K562 (cell line): ENCODE measurements at regions not wholly inside any gene's neighbourhood (a gene's known extent, or its start where the extent isn't known, plus 50 kb on each side); places are given as distances from the start of the nearest gene placed in this dataset.

Experiments used
- ATAC-seq: fragments of 200-7000 bp; cut with Tn5 transposase; 3 replicates; pipeline ENCODE4 v1.9.1; 2020; ENCODE audit warnings: moderate library complexity
- BruUV-seq: library from RNA; stranded (reverse); fragments of 400-500 nt; replicated peaks from 2 replicates; lab custom pipeline; 2021; lab: Mats Ljungman, UMichigan
- CTCF ChIA-PET: fragments of 300-600 bp; formaldehyde crosslinking; extraction: SDS; loops from one replicate; lab custom pipeline; 2021; ENCODE audit warnings: low intra/inter-chr PET ratio; lab: Yijun Ruan, JAX
- POLR2A ChIA-PET: fragments of 300-600, 350-650 bp; sonication (Branson Sonifier 250); formaldehyde crosslinking; extraction: SDS; loops from one replicate; lab custom pipeline; 2021; ENCODE audit warnings: antibody characterized with exemption, inconsistent platforms; lab: Yijun Ruan, JAX
- DNase-seq, 4 experiments: peaks; one replicate each; pipeline versions ENCODE4 v3.0.0 to v3.0.0-alpha.2; 2011 to 2018; ENCODE audit warnings: low spot score in 3 of 4, mixed read lengths in 3 of 4; ENCODE audit errors: extremely low read depth in 1 of 4
- FAIRE-seq: peaks from 2 replicates; lab custom pipeline; 2011; peaks lifted over from hg19 to GRCh38; lab: Jason Lieb, UNC
- H2AFZ ChIP-seq: 2 replicates; pipeline ENCODE4 v1.6.0; 2011; ENCODE audit warnings: low read depth, low read length, control low read depth, inconsistent platforms
- H3K27ac ChIP-seq: fragments of 200-600 bp; 3 replicates; pipeline ENCODE4 v1.8.0; 2011; ENCODE audit warnings: low read depth, mild to moderate bottlenecking, control low read depth, inconsistent platforms, low read length, moderate library complexity, mixed read lengths; ENCODE audit errors: extremely low read depth
- H3K27me3 ChIP-seq, 2 experiments: fragments of 300-600 bp in 1 of 2; 2 replicates in 1 of 2; 3 replicates in 1 of 2; pipeline versions ENCODE4 v1.6.0 to v1.8.0; 2011; ENCODE audit warnings: inconsistent platforms in 2 of 2, low read length in 2 of 2, mild to moderate bottlenecking in 1 of 2, mixed read lengths in 1 of 2, moderate library complexity in 1 of 2; ENCODE audit not compliant: control insufficient read depth in 2 of 2, insufficient read depth in 2 of 2
- H3K36me3 ChIP-seq: fragments of 300-600 bp; 3 replicates; pipeline ENCODE4 v1.8.0; 2011; ENCODE audit warnings: mild to moderate bottlenecking, low read length, inconsistent platforms; ENCODE audit not compliant: control insufficient read depth, insufficient read depth
- H3K4me1 ChIP-seq, 2 experiments: fragments of 200-600 bp in 1 of 2; replicated peaks in 1 of 2; 2 replicates in 1 of 2; 3 replicates in 1 of 2; pipeline versions ENCODE4 v1.5.1 to v1.8.0; 2011; ENCODE audit warnings: inconsistent platforms in 2 of 2, low read length in 2 of 2, mild to moderate bottlenecking in 1 of 2, mixed read lengths in 1 of 2, moderate library complexity in 1 of 2; ENCODE audit not compliant: control insufficient read depth in 2 of 2, insufficient read depth in 2 of 2
- H3K4me2 ChIP-seq: 2 replicates; pipeline ENCODE4 v1.6.1; 2011; ENCODE audit warnings: low read length, control low read depth, inconsistent platforms, mixed read lengths; ENCODE audit not compliant: insufficient read depth
- H3K4me3 ChIP-seq: fragments of 200-600 bp; sonication (generic), shearing (Covaris generic); 2 replicates; pipeline ENCODE4 v1.5.1; 2016; ENCODE audit warnings: control low read depth, inconsistent platforms
- H3K79me2 ChIP-seq: fragments of 200-600 bp; 3 replicates; pipeline ENCODE4 v1.8.0; 2011; ENCODE audit warnings: low read length, inconsistent platforms; ENCODE audit not compliant: control insufficient read depth, insufficient read depth
- H3K9ac ChIP-seq, 2 experiments: 2 replicates each; pipeline versions ENCODE4 v1.6.0 to v1.6.1; 2011; ENCODE audit warnings: low read depth in 2 of 2, low read length in 2 of 2, control low read depth in 1 of 2, inconsistent platforms in 1 of 2, mild to moderate bottlenecking in 1 of 2, mixed read lengths in 1 of 2; ENCODE audit not compliant: insufficient read depth in 1 of 2
- H3K9me1 ChIP-seq: one replicate; pipeline ENCODE4 v1.6.0; 2011; ENCODE audit warnings: inconsistent platforms, mild to moderate bottlenecking, low read length, moderate library complexity; ENCODE audit not compliant: control insufficient read depth, insufficient read depth
- H3K9me3 ChIP-seq: replicated peaks from 2 replicates; pipeline ENCODE4 v1.5.1; 2011; ENCODE audit warnings: low read depth, low read length, inconsistent platforms; ENCODE audit not compliant: control insufficient read depth, insufficient read depth
- H4K20me1 ChIP-seq: replicated peaks from 2 replicates; pipeline ENCODE4 v1.6.1; 2011; ENCODE audit warnings: low read length, inconsistent platforms, mixed read lengths; ENCODE audit not compliant: control insufficient read depth, insufficient read depth
- BMI1 ChIP-seq: fragments of 150-350 bp; IDR thresholded peaks from 2 replicates; pipeline ENCODE4 v1.6.1; 2014; ENCODE audit warnings: low read length
- CGGBP1 ChIP-seq: fragments of 250-450 bp; sonication (Bioruptor Pico); IDR thresholded peaks from 2 replicates; pipeline ENCODE4 v1.9.0; 2021; ENCODE audit warnings: mild to moderate bottlenecking
- FOXK2 ChIP-seq, 2 experiments: fragments of 450-650 bp; IDR thresholded peaks in 1 of 2; conservative IDR thresholded peaks in 1 of 2; 2 replicates each; pipeline ENCODE4 v1.6.1; 2016; ENCODE audit warnings: low read depth in 2 of 2, mild to moderate bottlenecking in 1 of 2
- KAT2B ChIP-seq: IDR thresholded peaks from one replicate; pipeline ENCODE4 v1.6.1; 2012; ENCODE audit warnings: low read depth, mild to moderate bottlenecking, control low read depth, inconsistent platforms, low read length, moderate library complexity
- KAT8 ChIP-seq: fragments of 450-650 bp; IDR thresholded peaks from 2 replicates; pipeline ENCODE4 v1.6.1; 2016; ENCODE audit warnings: low read depth, mild to moderate bottlenecking
- MTF1 ChIP-seq: fragments of 250-450 bp; sonication (Bioruptor Pico); IDR thresholded peaks from 2 replicates; pipeline ENCODE4 v1.9.0; 2021; ENCODE audit warnings: moderate library complexity, mild to moderate bottlenecking, inconsistent platforms, borderline replicate concordance
- PHF20 ChIP-seq: fragments of 450-650 bp; IDR thresholded peaks from 2 replicates; pipeline ENCODE4 v1.6.1; 2018; ENCODE audit not compliant: partially characterized antibody
- SP1 ChIP-seq: sonication (generic); formaldehyde crosslinking; IDR thresholded peaks from 2 replicates; pipeline ENCODE4 v1.8.1; 2022; ENCODE audit warnings: mild to moderate bottlenecking, missing genetic modification reagents
- STAT5A ChIP-seq: IDR thresholded peaks from 2 replicates; pipeline ENCODE4 v1.6.1; 2012; ENCODE audit warnings: low read length, inconsistent platforms, borderline replicate concordance
- ZNF146 ChIP-seq: IDR thresholded peaks from one replicate; pipeline ENCODE4 v1.6.1; 2018; ENCODE audit warnings: missing compliant biosample characterization; ENCODE audit not compliant: unreplicated experiment
- ZNF707 ChIP-seq: fragments of 250-450 bp; sonication (Bioruptor Pico); conservative IDR thresholded peaks from 2 replicates; pipeline ENCODE4 v1.8.0; 2022; ENCODE audit warnings: inconsistent platforms, mild to moderate bottlenecking, moderate library complexity
- WGBS: fragments of 100-300 bp; shearing (Covaris generic); methylation state at CpG from one replicate; pipeline ENCODE4 v1.1.6; 2016; ENCODE audit warnings: low coverage, mixed read lengths; ENCODE audit not compliant: insufficient coverage; ENCODE audit errors: missing lambda C conversion rate; 5-methylcytosine and 5-hydroxymethylcytosine counted together
- in situ Hi-C: fragments of 300-500 bp; cut with MboI; formaldehyde crosslinking; loops from 4 replicates; pipeline ENCODE4 v1.15.0; 2018; ENCODE audit warnings: inconsistent platforms, mixed read lengths
- intact Hi-C: fragments of 100-400 bp; cut with micrococcal nuclease; formaldehyde crosslinking; loops from 2 replicates; pipeline ENCODE4 v1.14.2; 2022
- TF ChIP-seq, protein P1 (sequence below), 2 experiments: fragments of 150-350 bp in 1 of 2; IDR thresholded peaks; 2 replicates each; pipeline ENCODE4 v1.6.1; 2012 to 2016; ENCODE audit warnings: low read depth in 2 of 2, low read length in 2 of 2, mild to moderate bottlenecking in 1 of 2, moderate library complexity in 1 of 2
- TF ChIP-seq, protein P2 (sequence below): sonication (generic); formaldehyde crosslinking; IDR thresholded peaks from 2 replicates; pipeline ENCODE4 v1.8.1; 2022; ENCODE audit warnings: missing genetic modification reagents
- TF ChIP-seq, protein P3 (sequence below): fragments of 450-650 bp; IDR thresholded peaks from 2 replicates; pipeline ENCODE4 v1.6.1; 2014; ENCODE audit warnings: low read depth, mild to moderate bottlenecking, moderate library complexity, borderline replicate concordance

DNA sequence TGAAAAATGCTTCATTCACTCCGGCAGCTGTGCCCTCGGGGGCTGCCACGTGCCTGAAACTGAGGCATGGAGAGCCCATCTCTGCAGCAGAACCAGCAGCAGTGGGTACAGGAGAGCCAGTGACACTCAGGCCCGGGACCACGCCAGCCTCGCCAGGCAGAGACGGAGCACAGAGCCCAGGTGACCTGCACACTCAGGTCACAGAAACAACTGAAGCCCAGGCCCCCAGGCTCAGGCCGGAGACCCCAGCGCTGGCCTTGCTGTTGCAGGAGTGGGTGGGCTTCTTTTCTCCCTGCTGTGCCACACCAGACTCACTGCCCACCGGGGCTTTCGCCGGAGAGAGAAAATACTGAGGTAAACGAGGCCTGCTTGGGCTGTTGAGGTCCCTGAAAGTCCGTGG lies 117.3 kb downstream of the SOX1 start:
- CTCF ChIA-PET, result no interaction called here

More for the DNA sequence above, 117.3 kb downstream of the SOX1 start:
- DNase-seq, result no peak
- WGBS, result under 1% methylated on average over 12 of the region's 14 CpGs
- Histone ChIP-seq H3K9me1 (no peaks in the 10 kb centered on the region), H3K27ac (no peak overlapping the region), H3K4me3 (no peak overlapping the region), H3K9ac (no peak overlapping the region), H4K20me1 (no peaks in the 10 kb centered on the region), H2AFZ (no peak overlapping the region), H3K36me3 (no peaks in the 10 kb centered on the region), H3K27me3 (peaks cover 0 to 31% of the 10 kb centered on the region in 2 experiments; a peak in 2 of 5 replicates), H3K4me2 (no peak overlapping the region), H3K9me3 (no peaks in the 10 kb centered on the region), H3K79me2 (no peaks in the 10 kb centered on the region), H3K4me1 (no peaks in the 10 kb centered on the region)
- in situ Hi-C loops (no loop called here), intact Hi-C loops (no loop called here)
- no peak for ATAC-seq
- no TSS peak for BruUV-seq
- POLR2A ChIA-PET, result interaction anchor here (0.9 kb wide), 1 partner anchor 13 kb away, joined by 3 read pairs; no protein-coding TSS in a partner anchor
- FAIRE-seq, result no peak
- TF ChIP-seq, protein P1, sequence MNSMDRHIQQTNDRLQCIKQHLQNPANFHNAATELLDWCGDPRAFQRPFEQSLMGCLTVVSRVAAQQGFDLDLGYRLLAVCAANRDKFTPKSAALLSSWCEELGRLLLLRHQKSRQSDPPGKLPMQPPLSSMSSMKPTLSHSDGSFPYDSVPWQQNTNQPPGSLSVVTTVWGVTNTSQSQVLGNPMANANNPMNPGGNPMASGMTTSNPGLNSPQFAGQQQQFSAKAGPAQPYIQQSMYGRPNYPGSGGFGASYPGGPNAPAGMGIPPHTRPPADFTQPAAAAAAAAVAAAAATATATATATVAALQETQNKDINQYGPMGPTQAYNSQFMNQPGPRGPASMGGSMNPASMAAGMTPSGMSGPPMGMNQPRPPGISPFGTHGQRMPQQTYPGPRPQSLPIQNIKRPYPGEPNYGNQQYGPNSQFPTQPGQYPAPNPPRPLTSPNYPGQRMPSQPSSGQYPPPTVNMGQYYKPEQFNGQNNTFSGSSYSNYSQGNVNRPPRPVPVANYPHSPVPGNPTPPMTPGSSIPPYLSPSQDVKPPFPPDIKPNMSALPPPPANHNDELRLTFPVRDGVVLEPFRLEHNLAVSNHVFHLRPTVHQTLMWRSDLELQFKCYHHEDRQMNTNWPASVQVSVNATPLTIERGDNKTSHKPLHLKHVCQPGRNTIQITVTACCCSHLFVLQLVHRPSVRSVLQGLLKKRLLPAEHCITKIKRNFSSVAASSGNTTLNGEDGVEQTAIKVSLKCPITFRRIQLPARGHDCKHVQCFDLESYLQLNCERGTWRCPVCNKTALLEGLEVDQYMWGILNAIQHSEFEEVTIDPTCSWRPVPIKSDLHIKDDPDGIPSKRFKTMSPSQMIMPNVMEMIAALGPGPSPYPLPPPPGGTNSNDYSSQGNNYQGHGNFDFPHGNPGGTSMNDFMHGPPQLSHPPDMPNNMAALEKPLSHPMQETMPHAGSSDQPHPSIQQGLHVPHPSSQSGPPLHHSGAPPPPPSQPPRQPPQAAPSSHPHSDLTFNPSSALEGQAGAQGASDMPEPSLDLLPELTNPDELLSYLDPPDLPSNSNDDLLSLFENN (IDR thresholded peaks at IDR 0.05; ENCODE audit: low read depth in 2 of 2, low read length in 2 of 2), result no peak
- TF ChIP-seq PHF20, result no peak
- TF ChIP-seq, protein P2, sequence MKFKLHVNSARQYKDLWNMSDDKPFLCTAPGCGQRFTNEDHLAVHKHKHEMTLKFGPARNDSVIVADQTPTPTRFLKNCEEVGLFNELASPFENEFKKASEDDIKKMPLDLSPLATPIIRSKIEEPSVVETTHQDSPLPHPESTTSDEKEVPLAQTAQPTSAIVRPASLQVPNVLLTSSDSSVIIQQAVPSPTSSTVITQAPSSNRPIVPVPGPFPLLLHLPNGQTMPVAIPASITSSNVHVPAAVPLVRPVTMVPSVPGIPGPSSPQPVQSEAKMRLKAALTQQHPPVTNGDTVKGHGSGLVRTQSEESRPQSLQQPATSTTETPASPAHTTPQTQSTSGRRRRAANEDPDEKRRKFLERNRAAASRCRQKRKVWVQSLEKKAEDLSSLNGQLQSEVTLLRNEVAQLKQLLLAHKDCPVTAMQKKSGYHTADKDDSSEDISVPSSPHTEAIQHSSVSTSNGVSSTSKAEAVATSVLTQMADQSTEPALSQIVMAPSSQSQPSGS (CRISPR knock-in tag), result no peak
- no peak for TF ChIP-seq ZNF707
- no peak for TF ChIP-seq KAT2B
- no peak for TF ChIP-seq FOXK2 (conservative IDR thresholded peaks at IDR 0.05 in 1 of 2, IDR thresholded peaks at IDR 0.05 in 1 of 2; ENCODE audit: low read depth in 2 of 2)
- TF ChIP-seq MTF1 (CRISPR knock-in tag), result no peak
- TF ChIP-seq STAT5A, result no peak
- TF ChIP-seq SP1 (CRISPR knock-in tag), result no peak
- TF ChIP-seq CGGBP1 (CRISPR knock-in tag), result no peak
- no peak for TF ChIP-seq ZNF146
- TF ChIP-seq KAT8, result no peak
- TF ChIP-seq, protein P3, sequence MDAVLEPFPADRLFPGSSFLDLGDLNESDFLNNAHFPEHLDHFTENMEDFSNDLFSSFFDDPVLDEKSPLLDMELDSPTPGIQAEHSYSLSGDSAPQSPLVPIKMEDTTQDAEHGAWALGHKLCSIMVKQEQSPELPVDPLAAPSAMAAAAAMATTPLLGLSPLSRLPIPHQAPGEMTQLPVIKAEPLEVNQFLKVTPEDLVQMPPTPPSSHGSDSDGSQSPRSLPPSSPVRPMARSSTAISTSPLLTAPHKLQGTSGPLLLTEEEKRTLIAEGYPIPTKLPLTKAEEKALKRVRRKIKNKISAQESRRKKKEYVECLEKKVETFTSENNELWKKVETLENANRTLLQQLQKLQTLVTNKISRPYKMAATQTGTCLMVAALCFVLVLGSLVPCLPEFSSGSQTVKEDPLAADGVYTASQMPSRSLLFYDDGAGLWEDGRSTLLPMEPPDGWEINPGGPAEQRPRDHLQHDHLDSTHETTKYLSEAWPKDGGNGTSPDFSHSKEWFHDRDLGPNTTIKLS, result no peak
- no peak for TF ChIP-seq BMI1
